Osteocyte (in vitro differentiated cells): ENCODE measurements at regions not wholly inside any gene's neighbourhood (a gene's known extent, or its start where the extent isn't known, plus 50 kb on each side); places are given as distances from the start of the nearest gene placed in this dataset.

Experiments
- DNase-seq: peaks from one replicate; pipeline ENCODE4 v3.0.0; 2021; ENCODE audit warnings: mixed read lengths; ENCODE audit not compliant: unreplicated experiment; ENCODE audit errors: extremely low spot score
- H3K27ac Mint-ChIP-seq: one replicate; pipeline ENCODE4 v1.8.0; 2021; ENCODE audit warnings: mild to moderate bottlenecking, mixed read lengths; ENCODE audit not compliant: unreplicated experiment
- H3K27me3 Mint-ChIP-seq: one replicate; pipeline ENCODE4 v1.8.0; 2021; ENCODE audit warnings: mixed read lengths; ENCODE audit not compliant: unreplicated experiment
- H3K36me3 Mint-ChIP-seq: one replicate; pipeline ENCODE4 v1.8.0; 2021; ENCODE audit warnings: mixed read lengths; ENCODE audit not compliant: unreplicated experiment
- H3K4me1 Mint-ChIP-seq: one replicate; pipeline ENCODE4 v1.8.0; 2021; ENCODE audit warnings: mixed read lengths; ENCODE audit not compliant: unreplicated experiment
- H3K4me3 Mint-ChIP-seq: one replicate; pipeline ENCODE4 v1.8.0; 2021; ENCODE audit warnings: mild to moderate bottlenecking, moderate library complexity, mixed read lengths; ENCODE audit not compliant: unreplicated experiment
- H3K9me3 Mint-ChIP-seq: one replicate; pipeline ENCODE4 v1.8.0; 2021; ENCODE audit warnings: mixed read lengths; ENCODE audit not compliant: unreplicated experiment
- TF ChIP-seq, protein P1 (sequence below): fragments of 200-600 bp; sonication (generic); IDR thresholded peaks from 2 replicates; pipeline ENCODE4 v1.5.0; 2021; ENCODE audit warnings: antibody characterized with exemption, mild to moderate bottlenecking, moderate library complexity

GRCh38 chr6:166820070-166820469, 136.3 kb downstream of the RNASET2 start:
- DNase-seq: no peak
- Mint-ChIP-seq H3K4me1 (no peaks in the 10 kb centered on the region), H3K4me3 (no peak overlapping the region), H3K27ac (no peak overlapping the region), H3K36me3 (no peaks in the 10 kb centered on the region), H3K27me3 (peaks cover 12% of the 10 kb centered on the region), H3K9me3 (no peaks in the 10 kb centered on the region)
- TF ChIP-seq, protein P1, sequence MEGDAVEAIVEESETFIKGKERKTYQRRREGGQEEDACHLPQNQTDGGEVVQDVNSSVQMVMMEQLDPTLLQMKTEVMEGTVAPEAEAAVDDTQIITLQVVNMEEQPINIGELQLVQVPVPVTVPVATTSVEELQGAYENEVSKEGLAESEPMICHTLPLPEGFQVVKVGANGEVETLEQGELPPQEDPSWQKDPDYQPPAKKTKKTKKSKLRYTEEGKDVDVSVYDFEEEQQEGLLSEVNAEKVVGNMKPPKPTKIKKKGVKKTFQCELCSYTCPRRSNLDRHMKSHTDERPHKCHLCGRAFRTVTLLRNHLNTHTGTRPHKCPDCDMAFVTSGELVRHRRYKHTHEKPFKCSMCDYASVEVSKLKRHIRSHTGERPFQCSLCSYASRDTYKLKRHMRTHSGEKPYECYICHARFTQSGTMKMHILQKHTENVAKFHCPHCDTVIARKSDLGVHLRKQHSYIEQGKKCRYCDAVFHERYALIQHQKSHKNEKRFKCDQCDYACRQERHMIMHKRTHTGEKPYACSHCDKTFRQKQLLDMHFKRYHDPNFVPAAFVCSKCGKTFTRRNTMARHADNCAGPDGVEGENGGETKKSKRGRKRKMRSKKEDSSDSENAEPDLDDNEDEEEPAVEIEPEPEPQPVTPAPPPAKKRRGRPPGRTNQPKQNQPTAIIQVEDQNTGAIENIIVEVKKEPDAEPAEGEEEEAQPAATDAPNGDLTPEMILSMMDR: no peak

DNA sequence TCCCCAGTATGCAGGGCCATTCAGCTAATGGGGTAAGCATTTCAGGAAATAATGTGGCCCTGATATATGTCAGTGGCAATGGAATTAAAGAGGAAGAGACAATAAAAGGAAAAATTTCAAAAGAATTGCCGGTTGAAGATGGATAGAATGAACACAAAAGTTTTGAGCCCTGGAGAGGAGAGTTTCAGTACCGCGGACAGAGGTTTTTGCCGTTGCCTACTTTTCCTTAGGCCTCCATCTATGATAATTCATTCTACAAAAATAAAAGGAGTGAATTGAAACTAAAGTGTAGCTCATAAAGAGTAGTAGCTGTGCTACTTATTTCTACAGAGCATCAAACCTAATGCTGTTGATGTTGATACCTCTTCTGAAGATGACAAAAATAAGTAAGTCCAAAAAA, 140.7 kb downstream of the RNASET2 start:
- TF ChIP-seq, protein P1: no peak
- Mint-ChIP-seq H3K4me3 (no peak overlapping the region), H3K9me3 (no peaks in the 10 kb centered on the region), H3K27ac (no peak overlapping the region), H3K27me3 (peaks cover 7% of the 10 kb centered on the region), H3K36me3 (no peaks in the 10 kb centered on the region), H3K4me1 (no peaks in the 10 kb centered on the region)
- DNase-seq: no peak

- Mint-ChIP-seq H3K27me3 (peaks cover 4% of the 10 kb centered on the region), H3K36me3 (no peaks in the 10 kb centered on the region), H3K4me3 (no peak overlapping the region), H3K4me1 (no peaks in the 10 kb centered on the region), H3K9me3 (peaks cover under 1% of the 10 kb centered on the region), H3K27ac (no peak overlapping the region)
- no peak for DNase-seq
- TF ChIP-seq, protein P1: no peak
Measured at GRCh38 chr6:166814390-166814789, 142.0 kb downstream of the RNASET2 start.

DNA sequence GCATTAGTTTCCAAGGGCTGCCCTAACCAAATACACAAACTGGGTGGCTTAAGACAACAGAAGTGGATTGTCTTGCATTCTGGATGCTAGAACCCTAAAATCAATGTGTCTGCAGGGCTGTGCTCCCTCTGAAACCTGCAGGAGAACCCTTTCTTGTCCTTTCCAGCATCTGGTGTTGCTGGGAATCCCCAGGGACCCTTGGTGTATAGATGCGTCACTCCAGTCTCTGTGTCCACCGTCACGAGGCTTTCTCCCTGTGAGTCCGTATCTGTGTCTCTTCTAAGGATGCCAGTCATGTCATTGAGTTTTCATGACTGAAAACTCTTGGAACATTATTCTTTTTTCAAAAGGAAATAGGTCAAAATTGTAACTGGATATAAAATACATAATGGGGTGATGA, 142.9 kb downstream of the RNASET2 start:
- H3K27ac Mint-ChIP-seq: no peak overlapping the region
- H3K27me3 Mint-ChIP-seq: no peaks in the 10 kb centered on the region
- DNase-seq: no peak
- TF ChIP-seq, protein P1: no peak
- H3K36me3 Mint-ChIP-seq: no peaks in the 10 kb centered on the region
- no peak overlapping the region for H3K4me3 Mint-ChIP-seq
- peaks cover 7% of the 10 kb centered on the region for H3K9me3 Mint-ChIP-seq
- no peaks in the 10 kb centered on the region for H3K4me1 Mint-ChIP-seq

DNA sequence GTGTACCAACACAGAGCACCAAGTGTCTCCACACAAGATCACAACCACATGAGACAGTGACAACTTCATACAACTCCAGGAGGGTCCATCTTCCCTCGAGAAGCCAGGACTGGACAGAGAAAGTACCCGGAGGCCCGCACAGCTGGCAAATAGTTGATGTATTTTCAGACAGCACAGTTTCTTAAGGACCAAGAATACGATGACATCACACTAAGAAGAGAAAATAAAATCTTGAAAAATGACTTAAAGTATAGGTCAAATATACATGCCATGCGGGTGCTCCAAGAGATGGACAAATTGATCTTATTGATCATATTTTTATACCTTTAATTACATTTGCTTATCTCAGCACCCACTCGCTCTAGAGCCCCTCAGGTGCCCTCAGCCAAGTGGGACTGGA, 145.5 kb downstream of the RNASET2 start:
- Mint-ChIP-seq H3K27me3 (no peaks in the 10 kb centered on the region), H3K4me3 (no peak overlapping the region), H3K4me1 (no peaks in the 10 kb centered on the region), H3K36me3 (peaks cover 2% of the 10 kb centered on the region), H3K9me3 (peaks cover 25% of the 10 kb centered on the region), H3K27ac (no peak overlapping the region)
- DNase-seq: no peak
- TF ChIP-seq, protein P1: no peak
